ENCODE measurements at regions not wholly inside any gene's neighbourhood (a gene's known extent, or its start where the extent isn't known, plus 50 kb on each side); places are given as distances from the start of the nearest gene placed in this dataset.

GRCh38 chr4:64718091-64718490 is 308.8 kb upstream of the TECRL start:
- H3K9me3 ChIP-seq = peaks cover 0 to 2% (median 0%) of the 10 kb centered on the region in 4 donors
- TF ChIP-seq POLR2A (IDR thresholded peaks at IDR 0.05) = no peak
- TF ChIP-seq CTCF (IDR thresholded peaks at IDR 0.05) = no peak
- no peak for TF ChIP-seq POLR2AphosphoS5 (IDR thresholded peaks at IDR 0.05)
- no peak for TF ChIP-seq EP300 (IDR thresholded peaks at IDR 0.05)
- no peaks in the 10 kb centered on the region for H3K36me3 ChIP-seq
- 23 to 72% methylated on average over 3 of the region's 3 CpGs for whole genome bisulfite sequencing, 2 donors
- intact Hi-C loops (cut with DNase I) = no loop called here
- H3K27ac ChIP-seq = no peak overlapping the region
- H3K4me3 ChIP-seq = no peak overlapping the region
- no peaks in the 10 kb centered on the region for H3K4me1 ChIP-seq
- H3K27me3 ChIP-seq = no peaks in the 10 kb centered on the region
- no peak for DNase-seq

GRCh38 chr4:64715741-64716140 is 306.5 kb upstream of the TECRL start:
- TF ChIP-seq EP300 (IDR thresholded peaks at IDR 0.05) (no peak), POLR2AphosphoS5 (IDR thresholded peaks at IDR 0.05) (no peak), POLR2A (IDR thresholded peaks at IDR 0.05) (no peak), CTCF (IDR thresholded peaks at IDR 0.05) (no peak)
- peaks cover 0 to 2% (median 0%) of the 10 kb centered on the region in 4 donors for H3K9me3 ChIP-seq
- no peaks in the 10 kb centered on the region for H3K36me3 ChIP-seq
- H3K4me3 ChIP-seq = no peak overlapping the region
- no peak overlapping the region for H3K27ac ChIP-seq
- H3K27me3 ChIP-seq = no peaks in the 10 kb centered on the region
- DNase-seq = no peak
- no peaks in the 10 kb centered on the region for H3K4me1 ChIP-seq
- intact Hi-C loops (cut with DNase I) = no loop called here

- Histone ChIP-seq H3K4me1 (no peaks in the 10 kb centered on the region), H3K4me3 (no peak overlapping the region), H3K27ac (no peak overlapping the region), H3K9me3 (no peaks in the 10 kb centered on the region), H3K36me3 (no peaks in the 10 kb centered on the region), H3K27me3 (no peaks in the 10 kb centered on the region)
- TF ChIP-seq CTCF (IDR thresholded peaks at IDR 0.05) = peak in 1 of 4 experiments; percentile 44
- no peak for TF ChIP-seq EP300 (IDR thresholded peaks at IDR 0.05)
- 3 to 11% methylated on average over 2 of the region's 2 CpGs for WGBS, 2 donors
- no peak for DNase-seq
- intact Hi-C loops (cut with DNase I) = no loop called here
Observed at GRCh38 chr4:64713256-64713840, 304.1 kb upstream of the TECRL start.

- 71 to 81% methylated on average over 8 of the region's 8 CpGs for WGBS, 2 donors
- intact Hi-C loops (cut with DNase I) = no loop called here
Observed at GRCh38 chr4:64712590-64712989, 303.3 kb upstream of the TECRL start.

More at GRCh38 chr4:64712590-64712989, 303.3 kb upstream of the TECRL start:
- H3K36me3 ChIP-seq = no peaks in the 10 kb centered on the region
- no peaks in the 10 kb centered on the region for H3K4me1 ChIP-seq
- no peaks in the 10 kb centered on the region for H3K9me3 ChIP-seq
- TF ChIP-seq EP300 (IDR thresholded peaks at IDR 0.05) (no peak), POLR2A (IDR thresholded peaks at IDR 0.05) (no peak), CTCF (IDR thresholded peaks at IDR 0.05) (no peak), POLR2AphosphoS5 (IDR thresholded peaks at IDR 0.05) (no peak)
- no peak for DNase-seq
- H3K27me3 ChIP-seq = no peaks in the 10 kb centered on the region
- no peak overlapping the region for H3K4me3 ChIP-seq
- no peak overlapping the region for H3K27ac ChIP-seq
